ENCODE measurements at regions not wholly inside any gene's neighbourhood (a gene's known extent, or its start where the extent isn't known, plus 50 kb on each side); places are given as distances from the start of the nearest gene placed in this dataset.

DNA sequence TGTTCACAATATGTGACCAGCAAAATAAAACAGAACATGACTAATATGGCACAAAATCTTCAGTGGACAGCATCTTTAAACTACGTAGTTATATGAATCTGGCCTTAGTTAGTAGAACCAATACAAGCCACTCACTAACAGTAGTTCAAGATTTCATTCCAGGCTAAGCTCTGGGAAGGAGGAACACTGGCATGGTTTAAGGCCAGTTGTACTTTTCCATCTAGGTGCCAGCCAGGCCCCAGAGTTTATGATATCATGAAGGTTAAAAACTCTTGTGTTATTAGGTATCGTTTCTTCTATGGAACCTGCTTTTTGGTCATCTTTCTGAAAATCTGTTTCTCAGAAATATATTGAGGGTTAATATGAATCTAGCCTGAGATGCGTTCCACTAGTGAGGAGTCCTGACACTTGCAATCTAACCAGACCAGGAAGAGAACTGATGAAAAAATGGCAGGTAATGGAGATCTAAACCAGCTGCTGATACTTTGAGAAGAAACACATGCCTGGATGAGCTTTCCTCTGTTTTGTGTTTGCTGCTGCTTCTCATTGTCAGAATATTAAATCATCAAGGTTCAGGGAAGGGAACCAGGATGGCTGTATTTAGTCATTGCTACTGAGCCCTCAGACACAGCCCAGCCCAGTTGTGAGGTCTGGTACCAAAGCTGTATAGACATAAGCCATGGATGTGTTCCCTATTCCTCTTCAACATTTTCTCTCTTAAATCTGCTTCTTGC is 182.8 kb upstream of the SETBP1 start:
- Histone ChIP-seq H3K27ac (ENCODE audit: low read depth, low read length) (no peak overlapping the region), H2AFZ (ENCODE audit: low read length, unreplicated experiment) (no peak overlapping the region), H3K79me2 (ENCODE audit: control insufficient read depth, insufficient read depth, low read length, unreplicated experiment) (no peaks in the 10 kb centered on the region), H3K4me3 (ENCODE audit: low read depth, low read length) (no peak overlapping the region), H3K4me1 (ENCODE audit: control insufficient read depth, insufficient read depth, low read length, unreplicated experiment) (no peaks in the 10 kb centered on the region), H3K36me3 (ENCODE audit: insufficient read depth, low read length) (no peaks in the 10 kb centered on the region), H3K27me3 (ENCODE audit: insufficient read depth, low read length) (no peaks in the 10 kb centered on the region)

DNA sequence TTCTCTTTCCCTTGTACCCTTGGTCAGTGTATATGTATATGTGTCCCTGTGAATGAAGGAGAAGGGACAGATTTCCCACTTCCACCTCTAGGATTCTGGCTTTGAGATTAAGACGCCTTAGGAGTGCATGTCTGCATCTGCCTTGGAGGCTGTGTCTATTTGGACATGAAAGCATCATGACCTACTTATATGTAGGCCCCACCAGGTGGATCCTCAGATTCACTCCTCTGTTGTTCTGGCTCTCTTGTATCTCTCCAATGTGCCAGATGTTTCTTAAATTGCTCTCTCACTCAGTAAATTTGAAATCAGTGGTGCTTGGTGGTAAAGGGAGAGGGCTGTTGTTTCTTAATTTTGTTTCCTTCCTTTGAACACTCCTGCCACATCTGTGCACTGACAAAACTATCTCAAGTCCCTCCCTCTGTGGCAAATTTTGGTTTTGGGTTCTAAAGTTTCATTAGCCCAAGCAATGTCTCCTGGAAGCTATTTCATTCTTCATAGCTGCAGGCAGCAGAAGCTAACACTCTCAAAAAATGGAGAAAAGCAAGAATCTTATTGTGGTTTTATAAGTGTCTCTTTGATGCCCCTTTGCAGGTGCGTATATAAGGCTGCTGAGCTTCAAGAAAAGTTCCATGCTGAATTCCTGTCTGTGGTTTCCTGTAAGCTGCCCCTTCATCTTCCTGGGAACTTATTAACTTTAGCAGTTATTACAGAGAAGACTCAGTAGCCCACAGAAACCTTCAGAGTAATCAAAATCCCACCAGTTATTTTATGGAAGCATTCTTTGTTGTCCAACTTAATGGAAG is 179.7 kb upstream of the SETBP1 start:
- no peak overlapping the region for H2AFZ ChIP-seq (ENCODE audit: low read length, unreplicated experiment)
- H3K27ac ChIP-seq (ENCODE audit: low read depth, low read length), result no peak overlapping the region

DNA sequence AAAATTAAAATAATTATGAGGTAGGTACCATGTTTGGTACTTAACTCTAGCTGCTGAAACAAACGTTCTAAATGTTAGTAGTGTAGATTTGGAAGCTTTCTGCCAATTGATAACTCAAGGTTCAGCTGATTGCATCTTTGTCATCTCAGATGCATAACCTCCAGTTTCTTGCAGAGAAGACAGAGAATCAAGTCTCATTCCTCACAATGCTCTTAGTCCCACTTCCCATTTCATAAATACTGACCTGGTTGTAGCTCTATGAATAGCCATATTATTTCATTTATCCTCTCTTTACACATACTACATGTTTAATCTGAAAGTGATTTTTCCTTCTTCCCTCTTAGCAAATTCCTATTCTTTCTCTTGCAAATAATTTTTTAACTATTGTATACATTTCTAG is 178.5 kb upstream of the SETBP1 start:
- no peak overlapping the region for H3K27ac ChIP-seq (ENCODE audit: low read depth, low read length)
- H3K79me2 ChIP-seq (ENCODE audit: control insufficient read depth, insufficient read depth, low read length, unreplicated experiment), result no peaks in the 10 kb centered on the region
- no peaks in the 10 kb centered on the region for H3K4me1 ChIP-seq (ENCODE audit: control insufficient read depth, insufficient read depth, low read length, unreplicated experiment)
- H3K36me3 ChIP-seq (ENCODE audit: insufficient read depth, low read length), result no peaks in the 10 kb centered on the region
- no peak overlapping the region for H3K4me3 ChIP-seq (ENCODE audit: low read depth, low read length)
- H3K27me3 ChIP-seq (ENCODE audit: insufficient read depth, low read length), result no peaks in the 10 kb centered on the region
- H2AFZ ChIP-seq (ENCODE audit: low read length, unreplicated experiment), result no peak overlapping the region

More for the DNA sequence above, 179.7 kb upstream of the SETBP1 start:
- no peaks in the 10 kb centered on the region for H3K36me3 ChIP-seq (ENCODE audit: insufficient read depth, low read length)
- no peaks in the 10 kb centered on the region for H3K4me1 ChIP-seq (ENCODE audit: control insufficient read depth, insufficient read depth, low read length, unreplicated experiment)
- no peaks in the 10 kb centered on the region for H3K79me2 ChIP-seq (ENCODE audit: control insufficient read depth, insufficient read depth, low read length, unreplicated experiment)
- H3K27me3 ChIP-seq (ENCODE audit: insufficient read depth, low read length), result no peaks in the 10 kb centered on the region
- no peak overlapping the region for H3K4me3 ChIP-seq (ENCODE audit: low read depth, low read length)

DNA sequence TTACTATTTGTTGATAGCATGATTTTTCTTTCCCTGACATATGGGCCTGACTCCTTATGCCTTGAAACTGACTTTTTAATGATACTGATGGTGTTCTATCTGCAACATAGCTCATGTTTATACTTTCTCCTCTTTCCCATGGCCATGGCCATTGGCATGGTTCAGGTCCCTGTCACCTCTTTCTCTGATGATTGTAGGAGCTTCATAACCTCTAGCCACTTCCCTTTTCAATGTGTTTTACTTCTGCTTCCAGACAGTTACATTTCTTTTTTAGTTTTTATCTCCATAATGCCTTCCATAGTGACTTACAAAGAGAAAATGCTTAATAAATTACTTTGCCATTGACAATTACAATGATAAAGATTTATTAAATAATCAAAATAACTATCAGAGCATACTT is 177.9 kb upstream of the SETBP1 start:
- Histone ChIP-seq H2AFZ (ENCODE audit: low read length, unreplicated experiment) (no peak overlapping the region), H3K4me3 (ENCODE audit: low read depth, low read length) (no peak overlapping the region), H3K4me1 (ENCODE audit: control insufficient read depth, insufficient read depth, low read length, unreplicated experiment) (no peaks in the 10 kb centered on the region), H3K79me2 (ENCODE audit: control insufficient read depth, insufficient read depth, low read length, unreplicated experiment) (no peaks in the 10 kb centered on the region), H3K27me3 (ENCODE audit: insufficient read depth, low read length) (no peaks in the 10 kb centered on the region), H3K27ac (ENCODE audit: low read depth, low read length) (no peak overlapping the region), H3K36me3 (ENCODE audit: insufficient read depth, low read length) (no peaks in the 10 kb centered on the region)

DNA sequence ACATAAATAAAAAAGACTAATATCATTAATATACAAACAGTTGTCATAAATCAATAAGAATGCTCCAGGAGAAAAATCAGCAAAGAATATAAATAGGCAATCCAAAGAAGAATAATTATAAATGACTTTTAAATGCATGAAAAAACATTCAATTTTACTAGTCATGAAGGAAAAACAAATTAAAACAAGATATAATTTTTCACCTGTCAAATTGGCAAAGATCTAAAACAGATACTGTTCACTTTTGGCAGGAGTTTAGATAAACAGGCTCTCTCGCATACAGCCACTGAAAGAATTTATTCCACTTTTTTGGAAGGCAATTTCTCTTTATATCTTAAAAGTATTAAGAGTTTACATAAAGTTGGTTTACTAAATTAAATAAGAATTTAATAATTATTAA is 176.8 kb upstream of the SETBP1 start:
- H3K4me3 ChIP-seq (ENCODE audit: low read depth, low read length), result no peak overlapping the region
- no peak overlapping the region for H3K27ac ChIP-seq (ENCODE audit: low read depth, low read length)
- no peak overlapping the region for H2AFZ ChIP-seq (ENCODE audit: low read length, unreplicated experiment)
- H3K27me3 ChIP-seq (ENCODE audit: insufficient read depth, low read length), result no peaks in the 10 kb centered on the region
- no peaks in the 10 kb centered on the region for H3K36me3 ChIP-seq (ENCODE audit: insufficient read depth, low read length)
- no peaks in the 10 kb centered on the region for H3K79me2 ChIP-seq (ENCODE audit: control insufficient read depth, insufficient read depth, low read length, unreplicated experiment)
- H3K4me1 ChIP-seq (ENCODE audit: control insufficient read depth, insufficient read depth, low read length, unreplicated experiment), result no peaks in the 10 kb centered on the region

- Histone ChIP-seq H3K4me1 (ENCODE audit: control insufficient read depth, insufficient read depth, low read length, unreplicated experiment) (no peaks in the 10 kb centered on the region), H2AFZ (ENCODE audit: low read length, unreplicated experiment) (no peak overlapping the region), H3K4me3 (ENCODE audit: low read depth, low read length) (no peak overlapping the region), H3K27me3 (ENCODE audit: insufficient read depth, low read length) (no peaks in the 10 kb centered on the region), H3K27ac (ENCODE audit: low read depth, low read length) (no peak overlapping the region), H3K36me3 (ENCODE audit: insufficient read depth, low read length) (no peaks in the 10 kb centered on the region), H3K79me2 (ENCODE audit: control insufficient read depth, insufficient read depth, low read length, unreplicated experiment) (no peaks in the 10 kb centered on the region)
Observed at GRCh38 chr18:44507729-44508325, 172.9 kb upstream of the SETBP1 start.

GRCh38 chr18:44508474-44508873 is 172.2 kb upstream of the SETBP1 start:
- Histone ChIP-seq H3K27me3 (ENCODE audit: insufficient read depth, low read length) (no peaks in the 10 kb centered on the region), H3K36me3 (ENCODE audit: insufficient read depth, low read length) (no peaks in the 10 kb centered on the region), H3K4me3 (ENCODE audit: low read depth, low read length) (no peak overlapping the region), H3K4me1 (ENCODE audit: control insufficient read depth, insufficient read depth, low read length, unreplicated experiment) (no peaks in the 10 kb centered on the region), H3K79me2 (ENCODE audit: control insufficient read depth, insufficient read depth, low read length, unreplicated experiment) (no peaks in the 10 kb centered on the region), H3K27ac (ENCODE audit: low read depth, low read length) (no peak overlapping the region), H2AFZ (ENCODE audit: low read length, unreplicated experiment) (no peak overlapping the region)

DNA sequence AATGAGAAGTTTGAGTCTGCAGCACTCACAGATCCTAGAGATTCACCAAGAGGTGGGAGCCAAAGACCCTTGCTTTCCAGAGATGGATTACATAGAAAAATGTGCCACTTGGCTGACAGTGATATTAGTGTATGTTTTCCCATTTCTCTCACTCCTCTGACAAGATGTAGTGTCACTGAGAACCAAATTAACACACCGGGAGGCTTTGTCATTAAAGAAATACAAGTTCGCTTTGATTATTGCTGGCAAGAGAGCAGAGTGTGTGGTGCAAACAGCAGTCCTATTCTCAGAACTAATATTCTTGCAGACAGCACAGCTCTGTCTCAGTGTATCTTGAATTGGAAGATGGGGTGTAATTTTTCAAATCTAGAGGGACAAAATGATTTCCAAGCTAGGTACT is 171.6 kb upstream of the SETBP1 start:
- Histone ChIP-seq H3K4me1 (ENCODE audit: control insufficient read depth, insufficient read depth, low read length, unreplicated experiment) (no peaks in the 10 kb centered on the region), H3K36me3 (ENCODE audit: insufficient read depth, low read length) (no peaks in the 10 kb centered on the region), H3K4me3 (ENCODE audit: low read depth, low read length) (no peak overlapping the region), H3K27me3 (ENCODE audit: insufficient read depth, low read length) (no peaks in the 10 kb centered on the region), H3K27ac (ENCODE audit: low read depth, low read length) (no peak overlapping the region), H3K79me2 (ENCODE audit: control insufficient read depth, insufficient read depth, low read length, unreplicated experiment) (no peaks in the 10 kb centered on the region), H2AFZ (ENCODE audit: low read length, unreplicated experiment) (no peak overlapping the region)

- H3K36me3 ChIP-seq (ENCODE audit: insufficient read depth, low read length), result no peaks in the 10 kb centered on the region
- H2AFZ ChIP-seq (ENCODE audit: low read length, unreplicated experiment), result no peak overlapping the region
- H3K27ac ChIP-seq (ENCODE audit: low read depth, low read length), result no peak overlapping the region
Observed at GRCh38 chr18:44510390-44510789, 170.3 kb upstream of the SETBP1 start.

GRCh38 chr18:44513233-44513632 is 167.5 kb upstream of the SETBP1 start:
- Histone ChIP-seq H2AFZ (ENCODE audit: low read length, unreplicated experiment) (no peak overlapping the region), H3K4me1 (ENCODE audit: control insufficient read depth, insufficient read depth, low read length, unreplicated experiment) (peaks cover 9% of the 10 kb centered on the region), H3K4me3 (ENCODE audit: low read depth, low read length) (no peak overlapping the region), H3K27me3 (ENCODE audit: insufficient read depth, low read length) (no peaks in the 10 kb centered on the region), H3K27ac (ENCODE audit: low read depth, low read length) (no peak overlapping the region), H3K36me3 (ENCODE audit: insufficient read depth, low read length) (no peaks in the 10 kb centered on the region), H3K79me2 (ENCODE audit: control insufficient read depth, insufficient read depth, low read length, unreplicated experiment) (no peaks in the 10 kb centered on the region)

More at GRCh38 chr18:44510390-44510789, 170.3 kb upstream of the SETBP1 start:
- no peaks in the 10 kb centered on the region for H3K4me1 ChIP-seq (ENCODE audit: control insufficient read depth, insufficient read depth, low read length, unreplicated experiment)
- H3K4me3 ChIP-seq (ENCODE audit: low read depth, low read length), result no peak overlapping the region
- no peaks in the 10 kb centered on the region for H3K27me3 ChIP-seq (ENCODE audit: insufficient read depth, low read length)
- H3K79me2 ChIP-seq (ENCODE audit: control insufficient read depth, insufficient read depth, low read length, unreplicated experiment), result no peaks in the 10 kb centered on the region

Measured in ACC112 (cell line).